Astrocyte of the spinal cord (primary cell): ENCODE measurements at regions not wholly inside any gene's neighbourhood (a gene's known extent, or its start where the extent isn't known, plus 50 kb on each side); places are given as distances from the start of the nearest gene placed in this dataset.

ENCODE experiments used
- DNase-seq: peaks from one replicate; pipeline ENCODE4 v3.0.0; 2011; ENCODE audit warnings: low read depth, low spot score
- H3K4me3 ChIP-seq: 2 replicates; pipeline ENCODE4 v1.5.1; 2011; ENCODE audit warnings: low read depth, mild to moderate bottlenecking, low read length, moderate library complexity
- in situ Hi-C: cut with HindIII; loops from 2 replicates; pipeline ENCODE4 v1.10.0; 2017; ENCODE audit warnings: low sequenced_read_pairs
- TF ChIP-seq, protein P1 (sequence below): IDR thresholded peaks from 2 replicates; pipeline ENCODE4 v1.5.1; 2012; ENCODE audit warnings: low read depth, mild to moderate bottlenecking, low read length, inconsistent platforms

DNA sequence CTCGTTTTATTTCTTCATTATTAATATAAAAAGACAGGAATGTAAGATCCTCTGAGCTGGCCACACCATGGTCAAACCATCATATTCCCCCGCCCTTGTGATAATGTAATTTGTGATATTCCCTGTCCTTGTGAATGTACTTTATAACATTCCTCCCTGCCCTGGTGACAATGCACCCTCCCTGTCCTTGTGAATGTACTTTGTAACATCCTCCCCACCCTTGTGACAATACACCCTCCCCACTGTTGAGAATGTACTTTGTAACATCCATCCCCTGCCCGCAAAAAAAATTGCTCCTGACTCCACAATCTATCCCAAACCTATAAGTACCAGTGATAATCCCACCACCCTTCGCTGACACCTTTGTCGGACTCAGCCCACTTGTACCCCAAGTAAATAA lies 211.0 kb downstream of the MBD2 start:
- TF ChIP-seq, protein P1, sequence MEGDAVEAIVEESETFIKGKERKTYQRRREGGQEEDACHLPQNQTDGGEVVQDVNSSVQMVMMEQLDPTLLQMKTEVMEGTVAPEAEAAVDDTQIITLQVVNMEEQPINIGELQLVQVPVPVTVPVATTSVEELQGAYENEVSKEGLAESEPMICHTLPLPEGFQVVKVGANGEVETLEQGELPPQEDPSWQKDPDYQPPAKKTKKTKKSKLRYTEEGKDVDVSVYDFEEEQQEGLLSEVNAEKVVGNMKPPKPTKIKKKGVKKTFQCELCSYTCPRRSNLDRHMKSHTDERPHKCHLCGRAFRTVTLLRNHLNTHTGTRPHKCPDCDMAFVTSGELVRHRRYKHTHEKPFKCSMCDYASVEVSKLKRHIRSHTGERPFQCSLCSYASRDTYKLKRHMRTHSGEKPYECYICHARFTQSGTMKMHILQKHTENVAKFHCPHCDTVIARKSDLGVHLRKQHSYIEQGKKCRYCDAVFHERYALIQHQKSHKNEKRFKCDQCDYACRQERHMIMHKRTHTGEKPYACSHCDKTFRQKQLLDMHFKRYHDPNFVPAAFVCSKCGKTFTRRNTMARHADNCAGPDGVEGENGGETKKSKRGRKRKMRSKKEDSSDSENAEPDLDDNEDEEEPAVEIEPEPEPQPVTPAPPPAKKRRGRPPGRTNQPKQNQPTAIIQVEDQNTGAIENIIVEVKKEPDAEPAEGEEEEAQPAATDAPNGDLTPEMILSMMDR: no peak
- in situ Hi-C loops: no loop called here
- no peak for DNase-seq
- no peak overlapping the region for H3K4me3 ChIP-seq

DNA sequence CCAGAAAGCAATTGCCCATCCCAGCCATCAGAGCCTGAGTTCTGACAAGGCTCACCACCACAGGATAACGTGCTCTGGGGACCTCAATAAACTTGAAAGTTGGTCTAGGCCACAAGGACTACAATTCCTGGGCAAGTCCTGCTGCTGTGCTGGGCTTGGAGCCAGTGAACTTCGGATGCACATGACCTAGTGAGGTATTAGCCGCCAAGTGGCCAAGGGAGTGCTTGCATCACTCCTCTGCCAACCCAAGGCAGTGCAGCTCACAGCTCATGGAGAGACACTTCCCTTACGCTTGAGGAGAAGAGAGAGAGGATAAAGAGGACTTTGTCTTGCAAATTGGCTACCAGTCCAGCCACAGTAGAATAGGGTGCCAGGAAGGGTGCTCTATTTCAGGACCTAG lies 219.6 kb downstream of the MBD2 start:
- TF ChIP-seq, protein P1: peak; percentile 27
- H3K4me3 ChIP-seq: no peak overlapping the region
- in situ Hi-C loops: no loop called here
- DNase-seq: peak; percentile 34

DNA sequence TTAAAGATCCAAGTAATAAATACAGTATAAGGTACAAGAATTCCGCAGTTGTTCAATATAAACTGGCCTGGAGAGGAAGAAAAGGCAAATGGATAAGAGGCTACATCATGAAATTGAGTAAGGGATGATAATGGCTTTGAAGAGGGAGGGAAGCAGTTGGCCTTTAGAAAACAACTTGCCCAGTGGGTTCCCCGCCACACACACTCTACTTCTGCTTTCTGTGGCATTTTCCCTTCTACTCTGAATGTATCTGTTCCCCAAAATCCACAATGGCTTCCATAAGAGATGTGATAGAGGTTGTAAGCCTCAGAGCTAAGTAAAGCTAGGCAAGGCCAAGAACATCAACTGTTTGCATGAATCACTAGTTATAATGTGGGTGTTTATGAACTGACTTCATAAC lies 221.3 kb downstream of the MBD2 start:
- no peak for DNase-seq
- H3K4me3 ChIP-seq: no peak overlapping the region
- TF ChIP-seq, protein P1: no peak
- in situ Hi-C loops: no loop called here

GRCh38 chr18:53997064-53997463 lies 227.4 kb downstream of the MBD2 start:
- in situ Hi-C loops: no loop called here
- H3K4me3 ChIP-seq: no peak overlapping the region
- no peak for DNase-seq
- TF ChIP-seq, protein P1: no peak

- TF ChIP-seq, protein P1: no peak
- DNase-seq: no peak
- no peak overlapping the region for H3K4me3 ChIP-seq
- in situ Hi-C loops: no loop called here
These were observed 230.5 kb downstream of the MBD2 start for GRCh38 chr18:53994016-53994415.

- in situ Hi-C loops: no loop called here
- TF ChIP-seq, protein P1: no peak
- peak; percentile 53 for DNase-seq
- H3K4me3 ChIP-seq: no peak overlapping the region
These were observed 232.7 kb downstream of the MBD2 start for GRCh38 chr18:53991805-53992204.

DNA sequence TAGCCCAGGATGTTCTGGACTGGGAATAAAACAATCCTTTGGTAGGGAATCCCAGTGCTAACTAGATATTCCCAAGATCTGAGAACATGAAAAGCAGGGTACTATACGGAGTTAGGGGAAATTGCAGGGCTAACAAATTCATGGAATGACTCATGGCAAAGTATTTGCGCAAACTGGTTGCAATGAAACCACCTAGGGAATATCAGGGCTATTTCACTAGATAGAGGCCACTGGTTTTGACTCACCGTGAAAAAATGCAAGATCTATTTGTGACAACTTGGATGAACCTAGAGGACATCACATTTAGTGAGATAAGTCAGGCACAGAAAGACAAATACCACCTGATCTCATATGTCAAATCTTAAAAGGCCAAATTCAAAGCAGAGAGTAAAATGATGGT lies 233.3 kb downstream of the MBD2 start:
- H3K4me3 ChIP-seq: no peak overlapping the region
- in situ Hi-C loops: no loop called here
- DNase-seq: peak; percentile 81
- TF ChIP-seq, protein P1: no peak
